HG02970 (cell line): ENCODE measurements at regions not wholly inside any gene's neighbourhood (a gene's known extent, or its start where the extent isn't known, plus 50 kb on each side); places are given as distances from the start of the nearest gene placed in this dataset.

ENCODE experiments used
- ATAC-seq: cut with Tn5 transposase; IDR thresholded peaks from one replicate; pipeline ENCODE4 v1.9.1; 2021; ENCODE audit warnings: mild to moderate bottlenecking, moderate library complexity, moderate number of reproducible peaks; ENCODE audit not compliant: unreplicated experiment, low FRiP score

GRCh38 chr6:18748314-18748713 is 361.2 kb downstream of the RNF144B start:
- no peak for ATAC-seq

GRCh38 chr6:18752278-18753068 is 365.3 kb downstream of the RNF144B start:
- ATAC-seq: no peak

DNA sequence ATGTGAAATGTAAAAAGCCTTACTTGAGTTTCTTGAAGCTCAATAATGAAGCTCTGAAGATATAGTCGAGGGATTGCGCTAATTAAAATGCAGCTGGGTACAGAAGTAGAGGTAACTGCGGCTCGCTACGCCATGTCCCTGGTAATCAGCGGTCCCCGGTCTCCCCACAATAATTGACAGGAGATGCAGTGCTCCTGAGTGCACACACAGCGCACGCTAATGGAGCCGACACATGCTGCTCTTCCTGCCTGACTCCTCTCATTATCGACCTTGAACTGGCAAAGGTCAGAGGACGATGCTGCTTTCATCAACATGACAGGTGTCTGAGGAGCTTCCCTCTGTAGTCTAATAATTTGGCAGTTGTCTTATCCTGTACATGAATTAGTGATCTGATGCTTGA is 365.9 kb downstream of the RNF144B start:
- no peak for ATAC-seq

GRCh38 chr6:18763086-18763485 is 375.9 kb downstream of the RNF144B start:
- ATAC-seq: no peak

DNA sequence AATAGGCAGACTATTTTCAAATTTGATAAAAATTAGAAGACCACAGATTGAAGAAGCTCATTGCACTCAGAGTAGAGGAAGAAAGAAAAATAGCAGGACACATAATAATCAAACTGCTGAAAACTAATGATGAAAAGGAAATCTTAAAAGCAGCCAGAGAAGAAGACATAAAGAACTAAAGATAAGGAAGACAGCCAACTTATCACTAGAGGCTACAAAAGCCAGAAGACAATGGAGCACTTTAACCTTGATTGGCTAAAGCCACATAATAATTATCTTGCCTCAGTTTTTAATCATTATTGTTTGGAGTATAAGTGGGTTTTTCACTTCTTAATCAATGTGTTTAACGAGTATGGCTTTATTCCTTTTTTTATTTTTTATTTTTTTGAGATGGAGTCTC is 397.6 kb downstream of the RNF144B start:
- ATAC-seq: no peak

- no peak for ATAC-seq
Measured at GRCh38 chr6:18785810-18786490, 398.8 kb downstream of the RNF144B start.

GRCh38 chr6:18792866-18793265 is 405.7 kb downstream of the RNF144B start:
- no peak for ATAC-seq

GRCh38 chr6:18795726-18796125 is 408.6 kb downstream of the RNF144B start:
- no peak for ATAC-seq

DNA sequence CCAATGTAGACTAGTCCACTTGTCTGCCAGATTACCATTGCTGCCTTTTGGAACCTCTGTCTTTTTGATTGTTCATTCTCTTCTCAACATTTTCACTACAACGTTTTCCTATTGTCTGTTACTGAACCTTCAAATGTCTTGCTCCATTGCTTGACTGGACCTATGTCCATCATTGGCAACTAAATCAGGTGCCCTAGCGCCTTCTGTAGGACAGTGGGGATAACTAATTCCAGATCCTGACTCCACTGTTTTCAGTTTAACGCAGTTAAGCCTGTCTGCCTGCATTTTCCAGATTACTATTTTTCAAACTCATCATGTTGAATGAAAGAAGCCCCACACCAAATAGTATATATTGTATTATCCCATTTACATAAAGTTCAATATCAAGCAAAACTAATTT is 433.6 kb downstream of the RNF144B start:
- no peak for ATAC-seq

DNA sequence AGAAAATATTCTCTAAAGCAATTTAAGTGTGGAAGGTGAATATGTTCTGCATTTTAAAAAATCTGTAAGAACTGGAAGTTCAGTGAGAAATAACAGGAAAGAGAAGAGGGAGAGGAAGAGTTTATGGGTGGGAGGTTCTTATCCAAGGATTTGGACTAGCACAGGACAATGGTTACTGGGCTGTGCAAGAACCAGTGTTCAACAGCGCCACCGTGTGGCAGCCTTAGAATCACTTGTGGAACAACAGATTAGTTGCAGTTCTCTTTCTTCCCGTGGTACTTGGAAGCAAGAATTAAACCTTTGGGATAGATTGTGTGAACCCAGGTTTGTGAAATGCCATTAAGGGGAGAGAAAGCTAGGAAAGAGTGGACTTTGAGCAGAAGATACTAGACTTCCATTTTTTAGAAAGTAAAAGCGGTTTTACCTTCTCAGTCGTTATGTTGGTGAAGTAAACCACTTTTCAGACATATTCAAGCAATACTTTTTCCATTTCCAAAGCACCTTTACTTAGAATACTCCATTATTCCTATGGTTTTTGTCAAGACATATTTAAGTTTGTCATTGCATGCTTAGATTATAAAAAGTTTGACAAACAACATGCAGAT is 436.7 kb downstream of the RNF144B start:
- no peak for ATAC-seq

DNA sequence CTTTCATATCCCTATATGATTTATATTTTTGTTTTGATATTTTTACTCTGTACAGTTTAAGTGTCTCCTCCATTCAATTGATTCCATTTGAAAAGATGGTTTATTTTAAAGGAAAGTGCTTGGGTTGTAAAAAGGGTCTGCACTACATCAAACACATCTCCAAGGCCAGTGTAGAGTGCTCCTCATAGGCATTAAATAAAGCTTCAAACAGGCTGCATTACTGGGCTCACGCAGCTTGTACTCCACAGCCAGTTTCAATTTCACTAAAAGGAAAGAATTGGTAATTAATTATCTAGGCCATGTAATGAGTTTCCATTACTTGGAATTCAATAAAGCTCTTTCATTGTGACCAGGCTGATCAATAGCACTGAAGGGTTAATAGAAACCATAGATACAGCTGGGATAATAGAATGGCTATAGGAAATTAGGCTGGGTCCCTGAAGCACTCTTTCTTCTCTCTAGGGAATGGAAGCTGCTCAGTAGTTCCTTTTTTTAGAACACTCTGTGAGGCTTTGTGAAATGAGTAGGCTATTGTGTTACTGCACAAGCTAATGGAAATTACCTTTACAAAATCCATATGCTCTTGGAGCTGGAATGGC is 442.2 kb downstream of the RNF144B start:
- no peak for ATAC-seq

DNA sequence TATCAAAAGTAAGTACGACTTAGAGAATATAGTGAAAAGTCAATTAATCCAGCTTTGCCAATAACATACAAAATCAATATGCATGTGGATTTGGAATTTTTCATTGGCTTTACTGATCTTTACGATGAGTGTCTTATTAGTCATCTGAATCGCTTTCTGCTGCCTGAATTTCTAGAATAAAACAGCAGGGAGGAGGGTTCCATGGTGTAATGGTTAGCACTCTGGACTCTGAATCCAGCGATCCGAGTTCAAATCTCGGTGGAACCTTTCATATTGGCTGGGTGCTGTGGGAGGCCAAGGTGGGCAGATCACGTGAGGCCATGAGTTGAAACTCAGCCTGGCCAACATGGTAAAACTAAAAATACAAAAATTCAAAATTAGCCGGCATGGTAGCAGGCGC is 448.8 kb downstream of the RNF144B start:
- no peak for ATAC-seq

DNA sequence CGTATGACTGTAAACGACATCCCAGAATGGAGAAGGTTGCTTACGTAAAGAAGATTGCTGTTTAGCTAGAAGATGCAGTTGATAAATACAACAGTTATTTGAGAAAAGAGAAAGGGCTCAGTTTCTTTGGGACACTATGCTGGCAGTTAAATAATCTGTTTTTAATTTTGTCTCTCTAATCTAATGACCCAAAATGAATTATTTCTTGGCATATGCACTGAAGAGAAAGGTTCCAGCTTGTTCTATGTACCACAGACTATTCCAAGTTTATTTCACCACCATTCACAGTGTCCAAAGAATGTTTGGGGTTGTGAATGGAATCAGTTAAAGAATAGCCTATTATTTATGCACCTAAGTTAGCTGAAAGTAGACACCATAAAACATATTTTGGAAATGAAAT is 449.9 kb downstream of the RNF144B start:
- no peak for ATAC-seq

DNA sequence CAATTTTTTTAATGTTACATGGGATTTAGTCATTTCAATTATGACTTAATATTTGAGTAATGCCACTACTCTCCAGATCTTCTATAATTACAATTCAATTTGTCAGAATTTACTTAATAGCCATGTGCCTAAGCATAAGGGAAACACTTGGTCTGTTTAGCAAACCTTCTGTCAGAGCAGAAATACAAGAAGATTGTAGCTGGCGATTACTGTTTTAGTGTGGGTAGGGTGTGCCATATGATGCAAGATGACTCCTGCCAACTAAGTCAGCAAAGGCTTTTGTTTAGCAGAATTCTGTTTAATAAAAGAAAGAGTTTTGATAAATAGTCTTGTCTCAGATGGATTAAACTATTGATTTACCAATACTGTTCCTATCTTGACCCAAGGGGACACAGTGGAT is 455.4 kb downstream of the RNF144B start:
- no peak for ATAC-seq

- no peak for ATAC-seq
Measured at GRCh38 chr6:18845896-18846295, 458.7 kb downstream of the RNF144B start.

GRCh38 chr6:18846327-18846726 is 459.2 kb downstream of the RNF144B start:
- ATAC-seq: no peak

DNA sequence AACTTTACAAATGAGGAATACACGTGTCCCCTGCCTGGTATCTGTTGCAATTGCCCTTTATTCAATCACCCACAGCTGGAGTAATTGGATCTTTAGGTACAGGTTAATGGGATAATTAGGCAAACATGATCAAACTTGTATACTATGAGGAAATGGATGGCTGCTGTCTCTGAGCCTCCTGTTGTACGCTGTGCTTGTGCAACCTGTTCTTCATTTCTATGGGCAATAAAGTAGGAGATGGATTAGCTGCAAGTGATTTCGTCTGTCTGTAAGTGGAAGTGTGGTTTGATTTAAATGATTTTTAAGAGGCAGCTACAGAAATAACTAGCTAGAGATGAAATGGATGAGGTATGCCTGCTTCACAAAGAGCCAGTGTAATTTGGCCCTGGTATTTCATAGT is 474.1 kb downstream of the RNF144B start:
- ATAC-seq: no peak

DNA sequence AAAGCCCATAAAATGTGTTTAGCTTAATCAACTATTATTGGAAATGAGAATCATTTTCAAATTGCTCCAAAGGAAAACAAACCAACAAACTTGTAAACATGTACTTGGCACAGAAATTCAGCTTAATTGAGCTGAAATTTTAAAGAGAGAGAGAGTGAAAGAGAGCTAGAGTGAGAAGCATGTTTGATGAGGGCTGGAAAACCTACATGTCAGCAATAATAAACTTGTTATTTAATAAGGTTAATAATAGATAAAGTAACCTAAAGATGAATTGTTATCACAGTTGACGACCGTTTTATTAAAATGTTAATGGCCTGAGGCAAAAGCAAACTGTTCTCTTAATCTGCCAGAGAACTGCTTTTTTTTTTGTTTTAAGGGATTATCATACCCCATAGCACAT is 496.1 kb downstream of the RNF144B start:
- ATAC-seq: no peak

DNA sequence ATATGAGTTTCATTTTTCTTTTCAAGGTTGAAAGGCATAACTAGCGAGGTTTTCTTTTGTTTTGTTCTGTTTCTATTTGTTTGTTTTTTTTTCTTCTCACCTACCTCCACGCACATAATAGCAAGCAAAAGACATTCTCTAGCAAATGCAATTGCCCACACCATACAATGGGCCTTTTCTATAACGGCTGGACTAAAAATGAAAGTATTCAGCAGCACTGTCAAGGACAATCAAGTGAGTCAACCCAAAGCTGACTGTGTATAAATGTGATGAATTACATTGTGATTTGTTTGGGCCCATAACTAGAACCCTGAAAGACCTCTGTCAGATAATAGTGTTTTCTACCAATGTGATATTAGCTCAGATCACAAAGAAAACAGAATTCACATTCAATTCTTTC is 496.7 kb downstream of the RNF144B start:
- ATAC-seq: no peak

DNA sequence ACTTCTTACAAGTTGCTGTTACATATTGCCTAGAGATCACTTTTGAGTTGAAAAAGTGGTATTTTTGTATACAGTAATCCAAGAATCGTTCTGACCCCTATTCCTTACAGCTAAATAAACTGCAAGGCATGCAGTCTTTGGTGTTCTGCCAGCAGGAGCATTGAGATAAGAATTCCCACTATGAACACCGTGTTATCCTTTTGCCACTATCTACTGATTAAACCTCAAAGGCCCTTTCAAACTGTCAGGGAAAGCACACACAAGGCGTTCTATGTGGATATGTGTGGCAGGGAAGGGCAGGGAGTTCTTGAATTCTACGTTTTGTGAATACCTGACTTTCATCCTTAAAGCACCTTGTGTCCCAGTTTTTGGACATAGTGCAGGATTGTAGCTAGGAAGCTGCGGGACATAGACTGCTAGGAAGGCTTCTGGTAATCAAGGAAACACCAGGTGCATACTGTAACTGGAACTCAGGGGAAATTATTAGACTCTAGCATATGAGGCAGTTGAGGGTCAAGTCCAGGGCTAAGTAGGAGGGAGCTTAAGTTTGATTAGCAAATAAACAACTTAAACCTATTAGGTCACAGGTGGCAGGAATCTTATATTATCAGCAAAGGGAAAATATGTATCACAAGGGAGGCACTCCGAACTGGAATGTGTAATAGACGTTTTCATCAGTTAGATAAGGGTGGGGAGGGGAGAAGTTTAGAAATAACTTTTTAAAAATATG is 506.6 kb downstream of the RNF144B start:
- no peak for ATAC-seq

DNA sequence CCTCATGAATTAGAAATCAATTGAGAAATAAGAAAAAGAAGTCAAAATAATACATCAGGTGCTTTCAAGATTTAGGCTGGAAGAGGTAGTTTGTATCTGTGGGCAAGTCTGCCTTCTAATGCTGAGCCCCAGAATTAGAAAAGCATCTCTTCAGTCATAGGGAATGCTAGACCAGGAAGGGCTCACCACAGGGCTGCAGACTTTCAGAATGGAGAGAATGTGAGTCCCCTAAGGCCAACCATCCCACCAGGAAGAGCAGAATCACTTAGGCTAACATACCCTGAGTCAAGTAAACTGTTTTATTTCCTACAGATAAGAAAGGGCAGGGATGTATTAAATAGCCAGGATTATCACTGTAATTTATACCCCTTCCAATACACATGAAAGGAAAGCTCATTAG is 510.2 kb downstream of the RNF144B start:
- ATAC-seq: no peak
